ENCODE measurements at regions not wholly inside any gene's neighbourhood (a gene's known extent, or its start where the extent isn't known, plus 50 kb on each side); places are given as distances from the start of the nearest gene placed in this dataset.

DNA sequence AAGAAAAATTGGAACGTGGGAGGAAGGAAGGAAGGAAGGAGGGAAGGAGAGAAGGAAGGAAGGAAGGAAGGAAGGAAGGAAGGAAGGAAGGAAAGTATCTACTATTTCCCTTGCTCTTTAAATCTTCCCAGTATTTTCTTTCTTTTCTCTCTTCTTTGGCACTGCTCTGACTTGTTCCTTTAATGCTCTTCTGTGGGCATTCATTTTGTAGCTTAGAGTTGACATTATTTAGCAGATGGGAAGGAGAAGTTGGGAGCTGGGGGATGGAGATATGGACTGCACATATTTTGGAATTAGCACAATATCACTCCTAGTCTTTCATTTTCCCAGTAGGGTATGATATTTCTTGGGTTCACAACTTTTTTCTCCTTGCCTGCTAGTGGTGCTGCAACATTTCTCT, 152.2 kb downstream of the TFAP2B start:
- CTCF ChIA-PET: no interaction called here
- peaks cover 8% of the 10 kb centered on the region for H3K9me3 Mint-ChIP-seq (ENCODE audit: low read depth)

DNA sequence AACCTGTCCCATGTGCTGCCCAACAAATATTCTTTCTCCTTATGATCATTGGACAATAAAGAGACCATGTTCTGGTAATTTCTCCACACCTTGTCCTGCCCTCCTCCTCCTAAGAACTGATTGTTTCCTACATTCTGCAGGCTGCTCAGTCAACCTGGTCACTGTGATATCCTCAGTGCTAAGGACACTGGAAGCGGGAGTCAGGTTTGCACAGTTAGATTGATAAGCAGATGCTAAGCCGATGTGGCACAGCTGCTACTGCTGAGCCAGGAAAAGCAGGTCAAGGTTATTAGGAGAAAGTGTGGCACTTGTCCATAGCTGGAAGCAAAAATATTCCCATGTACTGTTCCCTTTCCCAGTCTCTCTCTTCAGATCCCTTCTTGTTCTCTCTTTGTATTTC, 154.8 kb downstream of the TFAP2B start:
- ATAC-seq: no peak
- no peak overlapping the region for H3K27ac Mint-ChIP-seq
- CTCF ChIA-PET: no interaction called here

More for the DNA sequence above, 152.2 kb downstream of the TFAP2B start:
- no peaks in the 10 kb centered on the region for H3K4me1 Mint-ChIP-seq
- no peaks in the 10 kb centered on the region for H3K27me3 Mint-ChIP-seq
- H3K4me3 Mint-ChIP-seq: no peak overlapping the region
- no peak for ATAC-seq
- DNase-seq: no peak
- H3K27ac Mint-ChIP-seq: no peak overlapping the region
- H3K36me3 Mint-ChIP-seq: no peaks in the 10 kb centered on the region

DNA sequence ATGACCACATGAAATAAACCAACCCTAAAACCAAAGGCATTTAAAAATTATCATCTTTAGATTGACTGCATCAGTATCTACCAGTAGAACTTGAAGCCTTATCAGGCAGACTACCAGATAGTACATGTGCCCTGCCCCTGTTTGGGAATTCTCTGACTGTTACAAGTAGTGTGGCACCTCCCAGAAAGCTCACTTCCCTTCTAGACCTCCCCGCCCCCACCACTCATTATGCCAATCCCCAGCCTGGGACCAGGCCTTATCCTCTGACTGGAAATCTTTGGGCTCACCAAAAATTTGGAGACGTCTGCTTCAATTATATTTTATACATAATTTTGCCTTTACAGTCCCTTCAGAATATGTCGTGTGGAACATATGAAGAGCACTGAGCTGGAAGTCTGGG, 155.6 kb downstream of the TFAP2B start:
- H3K9me3 Mint-ChIP-seq (ENCODE audit: low read depth): peaks cover 4% of the 10 kb centered on the region
- H3K4me3 Mint-ChIP-seq: no peak overlapping the region
- H3K27me3 Mint-ChIP-seq: no peaks in the 10 kb centered on the region
- CTCF ChIA-PET: no interaction called here
- no peak for DNase-seq
- no peaks in the 10 kb centered on the region for H3K36me3 Mint-ChIP-seq
- ATAC-seq: no peak
- H3K4me1 Mint-ChIP-seq: no peaks in the 10 kb centered on the region
- H3K27ac Mint-ChIP-seq: no peak overlapping the region

More for the DNA sequence above, 154.8 kb downstream of the TFAP2B start:
- H3K27me3 Mint-ChIP-seq: no peaks in the 10 kb centered on the region
- DNase-seq: no peak
- H3K36me3 Mint-ChIP-seq: no peaks in the 10 kb centered on the region
- H3K4me1 Mint-ChIP-seq: no peaks in the 10 kb centered on the region
- no peak overlapping the region for H3K4me3 Mint-ChIP-seq
- H3K9me3 Mint-ChIP-seq (ENCODE audit: low read depth): peaks cover 8% of the 10 kb centered on the region

DNA sequence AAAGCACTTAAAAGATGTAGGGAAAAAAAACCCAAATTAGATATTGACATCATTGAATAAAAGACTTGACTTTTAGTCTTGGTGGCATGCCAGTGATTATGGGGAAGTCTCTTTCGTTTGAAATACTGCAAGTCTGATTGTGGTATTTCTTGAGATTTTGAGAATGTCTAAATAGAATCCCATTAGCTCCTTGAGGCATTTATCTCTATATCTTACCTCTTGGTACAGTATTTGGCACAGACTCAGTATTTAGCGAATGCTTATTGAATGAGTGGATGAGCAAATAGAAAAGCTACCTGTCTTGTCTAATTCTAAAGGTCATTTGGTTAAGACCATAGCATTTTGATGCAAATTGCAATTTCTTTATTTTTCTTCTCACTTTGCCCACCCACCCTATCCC, 156.5 kb downstream of the TFAP2B start:
- Mint-ChIP-seq H3K9me3 (ENCODE audit: low read depth) (peaks cover 4% of the 10 kb centered on the region), H3K4me3 (no peak overlapping the region), H3K27me3 (no peaks in the 10 kb centered on the region), H3K27ac (no peak overlapping the region), H3K4me1 (no peaks in the 10 kb centered on the region), H3K36me3 (no peaks in the 10 kb centered on the region)
- CTCF ChIA-PET: no interaction called here
- ATAC-seq: no peak
- DNase-seq: no peak

DNA sequence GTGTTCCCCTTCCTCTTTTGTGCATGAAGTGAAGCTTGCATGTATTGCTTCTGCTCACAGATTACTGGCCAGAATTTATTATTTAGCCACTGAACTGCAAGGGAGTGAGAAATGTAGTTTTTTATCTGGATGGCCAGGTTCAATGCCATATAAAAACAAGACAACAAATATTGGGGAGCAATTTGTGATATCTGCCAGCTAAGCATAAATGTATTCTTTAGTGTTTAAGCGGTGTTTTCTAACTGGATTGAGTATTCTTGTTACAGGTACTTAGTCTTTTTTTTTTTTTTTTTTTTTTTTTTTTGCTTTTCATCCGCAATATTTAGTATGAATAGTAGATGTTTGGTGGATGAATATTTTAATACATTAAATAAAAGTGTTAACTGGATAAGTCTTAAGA, 158.2 kb downstream of the TFAP2B start:
- Mint-ChIP-seq H3K27ac (no peak overlapping the region), H3K9me3 (ENCODE audit: low read depth) (peaks cover 4% of the 10 kb centered on the region), H3K27me3 (no peaks in the 10 kb centered on the region), H3K4me3 (no peak overlapping the region), H3K36me3 (no peaks in the 10 kb centered on the region), H3K4me1 (no peaks in the 10 kb centered on the region)
- DNase-seq (no peak), ATAC-seq (no peak)
- CTCF ChIA-PET: no interaction called here

DNA sequence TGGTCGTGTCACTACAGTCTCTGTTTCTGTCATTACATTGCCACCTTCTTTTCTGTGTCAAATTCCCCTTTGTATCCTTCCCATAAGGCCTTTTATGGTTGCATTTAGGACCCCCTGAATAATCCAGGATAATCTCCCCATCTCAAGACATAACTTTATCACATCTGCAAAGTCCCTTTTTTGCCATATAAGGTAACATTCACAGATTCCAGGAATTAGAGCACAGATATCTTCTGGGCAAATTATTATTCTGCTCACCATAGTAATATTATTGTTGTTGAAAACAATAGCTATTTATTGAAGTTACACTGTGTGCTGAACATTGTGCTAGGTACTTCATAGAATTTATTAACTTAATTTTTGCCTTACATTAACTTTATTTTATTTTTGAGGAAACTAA, 159.1 kb downstream of the TFAP2B start:
- no peak for ATAC-seq

DNA sequence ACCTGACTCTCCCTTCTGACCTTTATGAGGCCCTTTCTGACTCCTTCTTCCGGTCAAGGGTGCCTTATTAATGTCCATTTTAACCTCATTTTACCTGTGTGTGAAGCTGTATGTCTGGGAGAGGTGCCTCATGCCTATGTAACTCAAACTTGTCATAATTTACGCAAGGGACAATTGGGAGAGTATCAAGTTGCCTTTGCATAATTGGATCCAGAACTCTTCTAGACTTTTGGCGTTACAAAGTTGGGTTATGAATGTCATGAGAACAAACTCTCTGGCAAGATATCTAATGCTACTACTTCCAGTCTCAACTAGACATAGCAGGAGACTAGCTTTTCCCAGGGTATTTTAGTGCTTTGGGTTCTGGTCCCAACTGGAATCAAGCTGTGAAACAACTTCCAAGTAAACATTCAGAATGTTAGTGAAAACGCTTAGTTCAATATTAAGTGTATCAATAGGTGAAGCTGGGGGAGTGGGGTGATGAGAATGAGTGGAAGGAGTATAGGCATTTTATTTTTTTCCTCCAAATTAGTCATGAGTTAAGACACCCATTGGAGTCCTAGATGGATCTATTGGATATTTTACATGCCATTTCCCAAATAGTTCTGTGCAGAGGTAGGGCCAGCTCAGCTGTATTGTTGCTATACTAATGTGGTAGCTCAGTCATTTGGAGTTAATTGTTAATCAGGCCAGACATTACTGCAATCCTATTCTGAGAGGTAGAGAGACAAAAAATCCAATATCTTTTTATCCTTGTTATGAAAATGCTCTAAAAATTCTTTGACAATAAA, 159.9 kb downstream of the TFAP2B start:
- H3K36me3 Mint-ChIP-seq: no peaks in the 10 kb centered on the region
- no peaks in the 10 kb centered on the region for H3K4me1 Mint-ChIP-seq
- H3K27me3 Mint-ChIP-seq: no peaks in the 10 kb centered on the region
- H3K4me3 Mint-ChIP-seq: no peak overlapping the region
- CTCF ChIA-PET: no interaction called here
- peaks cover 2% of the 10 kb centered on the region for H3K9me3 Mint-ChIP-seq (ENCODE audit: low read depth)
- DNase-seq: no peak
- ATAC-seq: no peak
- no peak overlapping the region for H3K27ac Mint-ChIP-seq

More for the DNA sequence above, 159.1 kb downstream of the TFAP2B start:
- DNase-seq: no peak
- no peaks in the 10 kb centered on the region for H3K4me1 Mint-ChIP-seq
- no peaks in the 10 kb centered on the region for H3K36me3 Mint-ChIP-seq
- no peaks in the 10 kb centered on the region for H3K27me3 Mint-ChIP-seq
- H3K4me3 Mint-ChIP-seq: no peak overlapping the region
- peaks cover 2% of the 10 kb centered on the region for H3K9me3 Mint-ChIP-seq (ENCODE audit: low read depth)
- CTCF ChIA-PET: no interaction called here
- no peak overlapping the region for H3K27ac Mint-ChIP-seq

DNA sequence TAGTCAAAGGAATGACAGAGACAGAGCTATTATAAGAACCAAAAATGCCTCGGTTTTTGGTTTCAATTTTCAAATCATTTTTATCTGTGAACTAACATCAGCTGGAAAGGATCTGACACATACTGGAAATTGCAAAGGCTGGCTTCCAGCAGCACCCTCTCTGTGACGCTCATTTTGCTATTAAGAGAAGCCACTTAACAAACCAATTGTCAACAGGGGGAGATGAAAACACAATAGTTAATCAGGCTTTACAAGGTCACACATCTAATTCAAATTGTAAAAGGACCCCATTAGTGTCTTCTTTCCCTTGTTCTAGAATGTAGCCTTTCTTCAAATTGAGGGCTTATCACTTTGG, 160.5 kb downstream of the TFAP2B start:
- H3K27ac Mint-ChIP-seq: no peak overlapping the region
- CTCF ChIA-PET: no interaction called here
- H3K36me3 Mint-ChIP-seq: no peaks in the 10 kb centered on the region
- ATAC-seq (no peak), DNase-seq (no peak)
- no peaks in the 10 kb centered on the region for H3K4me1 Mint-ChIP-seq
- no peak overlapping the region for H3K4me3 Mint-ChIP-seq
- no peaks in the 10 kb centered on the region for H3K9me3 Mint-ChIP-seq (ENCODE audit: low read depth)
- no peaks in the 10 kb centered on the region for H3K27me3 Mint-ChIP-seq

DNA sequence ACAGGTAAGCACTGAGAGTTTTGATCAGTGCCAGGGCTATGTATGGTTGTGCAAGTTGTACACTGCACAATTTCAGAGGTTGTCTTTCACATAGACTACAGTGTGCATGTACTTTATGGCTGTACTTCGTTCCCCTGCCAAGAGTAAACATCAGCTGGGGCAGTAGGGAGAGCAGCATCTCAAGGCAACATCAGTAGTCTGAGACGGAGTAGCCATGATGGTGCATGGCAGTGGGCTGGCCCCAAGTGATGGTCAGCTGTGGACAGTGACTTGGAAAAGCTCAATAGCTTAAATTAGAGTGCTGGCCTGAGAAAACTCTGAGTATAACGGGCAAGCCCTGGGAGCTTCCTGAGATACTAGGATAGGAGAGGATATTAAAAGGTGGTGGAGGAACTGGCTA, 165.5 kb downstream of the TFAP2B start:
- no peak overlapping the region for H3K27ac Mint-ChIP-seq
- CTCF ChIA-PET: no interaction called here

DNA sequence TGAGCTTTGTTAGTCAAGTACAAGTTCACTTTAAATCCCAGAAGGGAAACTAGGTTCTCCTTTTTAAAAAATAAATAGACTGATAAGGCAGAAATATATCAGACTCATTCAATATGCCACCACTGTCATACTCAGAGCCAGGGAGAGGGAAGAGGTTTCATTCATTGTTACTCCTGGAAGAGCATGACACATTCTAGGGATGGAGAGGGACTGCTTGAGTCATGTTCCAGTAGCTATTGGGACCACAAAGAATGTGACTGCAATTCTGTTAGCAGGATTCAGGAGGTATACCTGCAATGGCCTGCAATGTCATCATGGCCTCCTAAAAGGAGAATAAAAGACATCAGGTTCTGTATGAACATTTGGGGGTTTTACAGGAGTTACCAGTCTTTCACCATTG, 167.6 kb downstream of the TFAP2B start:
- Mint-ChIP-seq H3K27me3 (no peaks in the 10 kb centered on the region), H3K9me3 (ENCODE audit: low read depth) (no peaks in the 10 kb centered on the region), H3K36me3 (no peaks in the 10 kb centered on the region), H3K4me3 (no peak overlapping the region), H3K4me1 (no peaks in the 10 kb centered on the region), H3K27ac (no peak overlapping the region)
- DNase-seq (no peak), ATAC-seq (no peak)
- CTCF ChIA-PET: no interaction called here

More for the DNA sequence above, 165.5 kb downstream of the TFAP2B start:
- no peaks in the 10 kb centered on the region for H3K36me3 Mint-ChIP-seq
- DNase-seq (no peak), ATAC-seq (no peak)
- no peaks in the 10 kb centered on the region for H3K4me1 Mint-ChIP-seq
- H3K27me3 Mint-ChIP-seq: no peaks in the 10 kb centered on the region
- H3K9me3 Mint-ChIP-seq (ENCODE audit: low read depth): no peaks in the 10 kb centered on the region
- no peak overlapping the region for H3K4me3 Mint-ChIP-seq

DNA sequence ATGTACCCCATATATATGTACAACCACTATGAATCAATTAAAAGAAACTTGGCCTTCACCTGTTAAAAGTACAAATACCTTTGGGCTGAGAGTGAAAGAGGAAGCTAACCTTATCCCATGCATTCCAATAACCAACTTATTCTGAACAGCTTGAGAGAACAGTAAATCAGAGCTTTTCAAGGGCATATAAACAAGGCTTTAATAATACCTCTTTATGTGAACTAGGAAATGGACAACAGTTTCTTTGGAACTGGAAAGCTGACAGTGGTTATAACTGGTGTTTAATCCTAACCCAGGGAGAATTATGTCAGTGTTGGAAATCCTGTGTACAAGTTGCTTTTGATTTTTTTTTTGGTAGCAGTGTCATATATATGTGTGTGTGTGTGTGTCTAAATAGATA, 170.5 kb downstream of the TFAP2B start:
- Mint-ChIP-seq H3K36me3 (no peaks in the 10 kb centered on the region), H3K27me3 (no peaks in the 10 kb centered on the region), H3K27ac (no peak overlapping the region), H3K4me3 (no peak overlapping the region), H3K4me1 (no peaks in the 10 kb centered on the region), H3K9me3 (ENCODE audit: low read depth) (no peaks in the 10 kb centered on the region)
- no peak for ATAC-seq
- CTCF ChIA-PET: no interaction called here
- DNase-seq: no peak

DNA sequence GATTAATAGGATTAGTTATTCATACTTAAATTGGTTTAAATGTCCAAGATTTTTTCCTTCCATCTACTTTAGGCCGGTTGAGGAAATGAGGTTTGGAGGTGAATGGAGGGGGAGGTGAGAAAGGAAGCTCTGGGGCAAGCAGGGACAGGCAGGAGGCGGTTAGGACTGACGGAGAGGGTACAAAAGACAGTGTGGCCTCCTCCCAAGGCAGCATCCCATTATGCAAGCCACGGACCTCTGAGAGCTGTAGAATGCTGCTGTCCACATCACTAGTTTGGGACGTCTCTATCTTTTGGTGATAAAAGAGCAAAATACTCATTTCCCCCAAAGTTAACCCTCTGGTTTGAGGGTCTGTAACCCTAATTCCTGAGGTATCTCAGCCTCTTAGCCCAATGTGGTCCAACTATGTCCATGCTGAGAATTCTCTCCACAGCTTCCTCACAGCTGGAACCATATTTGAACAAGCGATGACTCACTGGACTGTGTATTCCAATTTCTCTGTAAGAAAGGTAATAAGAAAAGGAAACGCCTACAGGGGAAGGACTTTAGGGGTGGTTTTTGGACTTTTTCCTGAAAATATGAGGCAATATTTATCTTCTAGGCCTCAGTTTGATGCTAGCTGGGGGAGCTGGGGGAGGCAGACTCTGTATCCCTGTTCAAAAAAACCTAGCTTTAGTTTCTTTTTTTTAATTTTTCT, 172.2 kb downstream of the TFAP2B start:
- no peaks in the 10 kb centered on the region for H3K9me3 Mint-ChIP-seq (ENCODE audit: low read depth)
- CTCF ChIA-PET: no interaction called here
- DNase-seq: no peak

DNA sequence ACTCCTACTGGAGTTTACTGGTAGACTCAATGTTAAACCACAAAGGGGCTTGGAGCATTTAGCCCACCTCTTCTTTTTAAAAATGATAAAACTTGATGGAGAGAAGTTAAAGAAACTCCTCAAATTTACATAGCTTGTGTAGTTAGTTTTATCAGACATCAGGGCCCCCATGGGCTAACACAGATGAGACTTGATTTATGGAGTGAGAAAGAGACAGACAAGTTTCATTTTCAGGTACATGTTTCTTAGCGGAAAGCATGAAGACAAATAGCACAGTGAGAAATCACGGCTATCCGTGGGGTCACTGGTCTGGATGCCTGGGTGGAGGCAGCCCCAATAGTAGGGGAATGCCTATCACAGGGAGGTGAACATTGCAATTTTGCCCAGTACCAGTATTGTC, 173.6 kb downstream of the TFAP2B start:
- H3K27me3 Mint-ChIP-seq: no peaks in the 10 kb centered on the region
- DNase-seq (no peak), ATAC-seq (no peak)
- no peak overlapping the region for H3K4me3 Mint-ChIP-seq
- no peak overlapping the region for H3K27ac Mint-ChIP-seq
- CTCF ChIA-PET: no interaction called here
- H3K9me3 Mint-ChIP-seq (ENCODE audit: low read depth): no peaks in the 10 kb centered on the region
- no peaks in the 10 kb centered on the region for H3K4me1 Mint-ChIP-seq
- H3K36me3 Mint-ChIP-seq: no peaks in the 10 kb centered on the region

More for the DNA sequence above, 172.2 kb downstream of the TFAP2B start:
- Mint-ChIP-seq H3K36me3 (no peaks in the 10 kb centered on the region), H3K4me1 (no peaks in the 10 kb centered on the region), H3K27me3 (no peaks in the 10 kb centered on the region), H3K4me3 (no peak overlapping the region), H3K27ac (no peak overlapping the region)
- no peak for ATAC-seq

DNA sequence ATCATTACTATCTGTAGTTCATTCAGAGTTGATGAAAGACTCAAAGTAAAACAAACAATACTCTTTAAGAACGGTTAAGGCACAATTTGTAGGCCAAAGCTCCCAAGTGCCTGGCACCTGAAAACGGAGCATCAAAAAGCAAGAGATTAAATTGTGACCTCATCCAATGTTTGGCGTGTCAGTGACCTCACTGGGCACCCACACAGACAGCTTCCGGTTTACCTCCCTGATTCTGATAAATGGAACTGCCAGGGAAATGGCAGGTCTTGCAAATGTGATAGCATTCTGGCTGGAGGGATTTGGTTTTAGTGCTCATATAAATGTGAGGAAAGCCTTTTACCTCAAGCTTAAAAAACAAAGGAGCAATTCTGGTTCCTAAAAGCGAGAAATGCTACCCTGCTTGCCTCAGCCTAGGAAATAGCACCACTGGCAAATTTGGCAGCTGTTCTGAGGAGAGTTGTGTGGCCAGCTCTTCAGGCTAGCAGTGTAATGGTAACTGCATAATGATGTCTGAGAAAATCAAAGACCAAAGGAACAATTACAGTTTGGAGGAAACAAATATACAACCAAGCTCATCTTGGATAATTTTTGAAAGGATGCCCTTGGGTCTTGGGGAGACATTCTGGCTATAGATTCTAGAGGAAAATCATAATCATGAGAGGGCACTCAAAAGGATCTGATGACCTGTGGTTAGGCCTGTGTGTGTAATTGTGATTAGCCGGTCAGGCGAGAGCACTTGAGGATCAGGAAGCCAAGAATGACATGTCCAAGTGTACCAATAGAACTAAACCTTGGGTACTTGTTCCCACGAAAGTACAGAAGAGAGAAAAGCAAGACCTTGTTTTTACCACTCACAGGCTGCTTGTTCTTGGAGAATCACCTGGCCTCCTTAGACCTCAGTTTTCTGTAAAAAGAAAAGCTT, 174.3 kb downstream of the TFAP2B start:
- Mint-ChIP-seq H3K27ac (no peak overlapping the region), H3K4me3 (no peak overlapping the region), H3K36me3 (no peaks in the 10 kb centered on the region), H3K27me3 (no peaks in the 10 kb centered on the region), H3K9me3 (ENCODE audit: low read depth) (no peaks in the 10 kb centered on the region), H3K4me1 (no peaks in the 10 kb centered on the region)
- CTCF ChIA-PET: no interaction called here
- DNase-seq (no peak), ATAC-seq (no peak)

Data from activated CD8-positive, alpha-beta memory T cell treated with anti-CD3 and anti-CD28 coated beads, Interleukin-2, amount 10 ng/mL, durations not matched to agents 7 days and 5 days (primary cell).